BE2C (cell line): ENCODE measurements at regions not wholly inside any gene's neighbourhood (a gene's known extent, or its start where the extent isn't known, plus 50 kb on each side); places are given as distances from the start of the nearest gene placed in this dataset.

Experiments
- DNase-seq: peaks from one replicate; pipeline ENCODE4 v3.0.0-alpha.2; 2020
- H3K27me3 ChIP-seq: fragments of 250-450 bp; sonication (Bioruptor Pico); 2 replicates; pipeline ENCODE4 v1.5.1; 2020; ENCODE audit warnings: mild to moderate bottlenecking
- H3K36me3 ChIP-seq: fragments of 250-450 bp; sonication (Bioruptor Pico); 2 replicates; pipeline ENCODE4 v1.5.1; 2020; ENCODE audit warnings: mild to moderate bottlenecking
- H3K4me1 ChIP-seq: fragments of 250-450 bp; sonication (Bioruptor Pico); 2 replicates; pipeline ENCODE4 v1.5.1; 2020
- H3K4me3 ChIP-seq: 2 replicates; pipeline ENCODE4 v1.5.1; 2011; ENCODE audit warnings: low read depth, low read length
- H3K9me3 ChIP-seq: fragments of 250-450 bp; sonication (Bioruptor Pico); 2 replicates; pipeline ENCODE4 v1.5.1; 2020
- TF ChIP-seq, protein P1 (sequence below): IDR thresholded peaks from 2 replicates; pipeline ENCODE4 v1.5.1; 2012; ENCODE audit warnings: mild to moderate bottlenecking, low read depth, low read length

DNA sequence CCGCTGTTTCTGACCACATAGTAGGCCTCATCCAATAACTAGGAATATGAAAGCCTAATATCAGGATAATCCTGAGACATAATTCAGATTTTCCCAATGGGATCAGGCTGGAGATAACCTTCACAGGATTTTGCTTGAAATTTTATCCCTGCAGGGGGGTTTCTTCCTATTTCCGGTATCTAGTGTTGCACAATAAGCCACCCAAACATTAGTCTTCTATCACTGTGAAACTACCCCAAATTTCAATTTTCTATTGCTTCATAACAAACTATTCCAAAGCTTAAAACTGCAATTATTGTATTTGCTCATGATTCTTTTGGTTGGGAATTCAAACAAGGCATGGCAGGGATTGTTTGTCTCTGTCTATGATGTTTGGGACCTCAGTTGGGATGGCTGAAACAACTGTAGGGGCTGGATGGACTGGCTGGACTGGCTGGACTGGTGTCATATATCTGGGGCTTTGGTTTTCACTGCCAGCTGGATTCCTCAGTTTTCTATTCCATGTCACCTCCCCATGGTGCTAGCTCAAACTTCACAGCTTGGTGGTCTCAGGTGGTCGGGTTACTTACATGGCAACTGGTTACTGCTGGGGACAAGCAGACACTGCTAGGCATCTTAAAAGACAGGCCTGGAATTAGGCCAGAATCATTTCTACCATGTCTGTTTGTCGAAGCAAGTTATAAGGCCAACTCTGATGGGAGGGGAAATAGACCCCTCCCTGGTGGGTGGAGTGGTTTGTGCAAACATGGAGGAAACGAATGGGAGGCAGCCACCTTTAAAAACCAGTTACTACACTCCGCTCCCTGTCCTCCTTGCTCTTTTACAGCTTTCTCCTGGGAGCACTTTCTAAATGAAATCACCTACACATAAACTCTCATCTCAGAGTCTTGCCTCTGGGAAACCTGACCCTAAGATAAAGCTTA is 88.2 kb upstream of the STT3B start:
- no peaks in the 10 kb centered on the region for H3K4me1 ChIP-seq
- no peaks in the 10 kb centered on the region for H3K36me3 ChIP-seq
- H3K27me3 ChIP-seq = no peaks in the 10 kb centered on the region
- no peak for DNase-seq
- no peaks in the 10 kb centered on the region for H3K9me3 ChIP-seq
- TF ChIP-seq, protein P1, sequence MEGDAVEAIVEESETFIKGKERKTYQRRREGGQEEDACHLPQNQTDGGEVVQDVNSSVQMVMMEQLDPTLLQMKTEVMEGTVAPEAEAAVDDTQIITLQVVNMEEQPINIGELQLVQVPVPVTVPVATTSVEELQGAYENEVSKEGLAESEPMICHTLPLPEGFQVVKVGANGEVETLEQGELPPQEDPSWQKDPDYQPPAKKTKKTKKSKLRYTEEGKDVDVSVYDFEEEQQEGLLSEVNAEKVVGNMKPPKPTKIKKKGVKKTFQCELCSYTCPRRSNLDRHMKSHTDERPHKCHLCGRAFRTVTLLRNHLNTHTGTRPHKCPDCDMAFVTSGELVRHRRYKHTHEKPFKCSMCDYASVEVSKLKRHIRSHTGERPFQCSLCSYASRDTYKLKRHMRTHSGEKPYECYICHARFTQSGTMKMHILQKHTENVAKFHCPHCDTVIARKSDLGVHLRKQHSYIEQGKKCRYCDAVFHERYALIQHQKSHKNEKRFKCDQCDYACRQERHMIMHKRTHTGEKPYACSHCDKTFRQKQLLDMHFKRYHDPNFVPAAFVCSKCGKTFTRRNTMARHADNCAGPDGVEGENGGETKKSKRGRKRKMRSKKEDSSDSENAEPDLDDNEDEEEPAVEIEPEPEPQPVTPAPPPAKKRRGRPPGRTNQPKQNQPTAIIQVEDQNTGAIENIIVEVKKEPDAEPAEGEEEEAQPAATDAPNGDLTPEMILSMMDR = no peak
- no peak overlapping the region for H3K4me3 ChIP-seq

DNA sequence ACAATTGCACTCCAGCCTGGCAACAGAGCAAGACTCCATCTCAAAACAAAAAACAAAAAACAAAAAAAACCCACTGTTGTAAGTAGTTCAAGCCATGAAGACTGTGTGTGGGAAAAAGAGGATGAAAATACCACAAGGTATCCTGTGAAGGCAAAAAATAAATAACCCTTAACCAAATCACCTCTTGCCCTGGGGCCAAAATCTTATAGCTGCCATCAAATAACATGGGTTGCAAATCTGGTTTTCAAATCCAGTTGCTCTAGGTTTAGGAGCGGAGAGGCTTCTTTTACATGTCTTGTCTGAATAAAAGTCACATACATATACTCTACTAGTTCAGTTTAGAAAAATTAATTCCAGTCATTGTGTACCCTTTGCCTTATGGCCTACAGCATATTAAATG is 87.0 kb upstream of the STT3B start:
- Histone ChIP-seq H3K36me3 (no peaks in the 10 kb centered on the region), H3K27me3 (no peaks in the 10 kb centered on the region), H3K4me3 (no peak overlapping the region), H3K9me3 (no peaks in the 10 kb centered on the region), H3K4me1 (no peaks in the 10 kb centered on the region)
- TF ChIP-seq, protein P1 = no peak
- no peak for DNase-seq

GRCh38 chr3:31448035-31448881 is 84.5 kb upstream of the STT3B start:
- no peak for DNase-seq
- Histone ChIP-seq H3K27me3 (no peaks in the 10 kb centered on the region), H3K36me3 (no peaks in the 10 kb centered on the region), H3K4me3 (no peak overlapping the region), H3K9me3 (no peaks in the 10 kb centered on the region), H3K4me1 (no peaks in the 10 kb centered on the region)
- TF ChIP-seq, protein P1 = peak; percentile 27; the same call in 1 of the 2 replicates

DNA sequence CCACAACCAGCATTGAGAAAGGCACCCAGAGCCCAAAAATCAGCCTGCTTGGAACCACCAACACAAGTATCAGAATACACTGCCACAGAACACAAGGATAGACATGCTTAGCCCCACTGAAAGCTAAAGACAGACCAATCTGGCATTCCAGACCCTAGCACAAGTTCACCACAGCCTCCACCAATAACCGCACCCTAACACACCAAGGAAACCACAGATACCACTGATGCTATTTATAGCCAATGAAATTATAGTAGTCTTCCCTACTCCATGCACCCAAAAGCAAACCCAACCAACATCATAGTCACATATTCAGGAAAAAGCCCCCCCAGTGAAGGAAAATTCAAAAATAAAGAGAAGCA is 83.9 kb upstream of the STT3B start:
- no peaks in the 10 kb centered on the region for H3K4me1 ChIP-seq
- H3K4me3 ChIP-seq = no peak overlapping the region
- H3K9me3 ChIP-seq = no peaks in the 10 kb centered on the region
- H3K27me3 ChIP-seq = no peaks in the 10 kb centered on the region
- TF ChIP-seq, protein P1 = no peak
- DNase-seq = no peak
- no peaks in the 10 kb centered on the region for H3K36me3 ChIP-seq

GRCh38 chr3:31449318-31449717 is 83.4 kb upstream of the STT3B start:
- Histone ChIP-seq H3K4me1 (no peaks in the 10 kb centered on the region), H3K9me3 (no peaks in the 10 kb centered on the region), H3K27me3 (no peaks in the 10 kb centered on the region), H3K36me3 (no peaks in the 10 kb centered on the region), H3K4me3 (no peak overlapping the region)
- TF ChIP-seq, protein P1 = no peak
- DNase-seq = no peak
